ENCODE measurements at regions not wholly inside any gene's neighbourhood (a gene's known extent, or its start where the extent isn't known, plus 50 kb on each side); places are given as distances from the start of the nearest gene placed in this dataset.

DNA sequence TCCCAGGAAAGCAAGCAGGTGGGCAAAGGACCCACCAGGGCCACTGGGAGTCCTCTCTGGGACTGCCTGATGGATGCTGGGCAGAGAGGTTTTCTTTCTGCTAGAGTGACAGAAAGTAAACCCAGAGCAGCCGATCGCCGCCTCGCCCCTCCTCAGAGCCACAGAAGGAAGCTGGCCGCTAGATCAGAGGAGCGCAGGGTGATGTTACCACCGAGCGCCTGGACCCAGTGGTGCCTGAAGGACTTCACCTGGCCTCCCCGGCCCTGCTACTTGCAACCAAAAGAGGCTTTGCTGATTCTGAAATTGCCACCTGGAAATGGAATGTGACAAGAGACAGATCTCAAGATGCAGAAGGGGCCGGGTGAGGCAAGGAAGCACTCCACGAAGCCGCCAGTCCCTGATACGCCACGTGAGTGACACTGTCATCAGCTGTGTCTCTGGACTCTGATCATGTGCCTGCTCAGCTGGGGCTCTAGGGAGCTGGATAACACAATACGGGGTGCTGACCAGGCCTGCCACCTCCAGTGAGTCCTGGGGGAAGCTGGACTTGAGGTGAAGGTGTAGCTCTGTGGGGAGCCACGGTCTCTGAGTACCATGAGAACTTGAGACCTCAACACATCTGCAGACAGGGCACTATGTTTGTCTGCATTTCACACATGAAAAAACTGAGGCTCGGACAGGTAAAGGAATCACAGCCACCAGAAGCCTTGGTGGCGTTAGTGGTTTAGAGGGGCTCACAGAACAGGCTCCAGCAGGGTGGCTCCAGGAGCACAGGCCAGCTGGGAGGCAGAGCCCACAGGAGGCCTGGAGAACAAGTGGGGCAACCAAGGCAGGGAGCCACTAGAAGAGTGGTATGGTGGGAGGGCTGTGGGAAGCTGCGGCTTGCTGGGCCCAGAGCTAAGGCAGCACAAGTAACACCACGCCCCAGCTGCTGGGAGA is 137.9 kb upstream of the PRR20G start (continued):
- TF ChIP-seq, protein P1, sequence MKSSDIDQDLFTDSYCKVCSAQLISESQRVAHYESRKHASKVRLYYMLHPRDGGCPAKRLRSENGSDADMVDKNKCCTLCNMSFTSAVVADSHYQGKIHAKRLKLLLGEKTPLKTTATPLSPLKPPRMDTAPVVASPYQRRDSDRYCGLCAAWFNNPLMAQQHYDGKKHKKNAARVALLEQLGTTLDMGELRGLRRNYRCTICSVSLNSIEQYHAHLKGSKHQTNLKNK (CRISPR knock-in tag; IDR thresholded peaks at IDR 0.05): no peak

DNA sequence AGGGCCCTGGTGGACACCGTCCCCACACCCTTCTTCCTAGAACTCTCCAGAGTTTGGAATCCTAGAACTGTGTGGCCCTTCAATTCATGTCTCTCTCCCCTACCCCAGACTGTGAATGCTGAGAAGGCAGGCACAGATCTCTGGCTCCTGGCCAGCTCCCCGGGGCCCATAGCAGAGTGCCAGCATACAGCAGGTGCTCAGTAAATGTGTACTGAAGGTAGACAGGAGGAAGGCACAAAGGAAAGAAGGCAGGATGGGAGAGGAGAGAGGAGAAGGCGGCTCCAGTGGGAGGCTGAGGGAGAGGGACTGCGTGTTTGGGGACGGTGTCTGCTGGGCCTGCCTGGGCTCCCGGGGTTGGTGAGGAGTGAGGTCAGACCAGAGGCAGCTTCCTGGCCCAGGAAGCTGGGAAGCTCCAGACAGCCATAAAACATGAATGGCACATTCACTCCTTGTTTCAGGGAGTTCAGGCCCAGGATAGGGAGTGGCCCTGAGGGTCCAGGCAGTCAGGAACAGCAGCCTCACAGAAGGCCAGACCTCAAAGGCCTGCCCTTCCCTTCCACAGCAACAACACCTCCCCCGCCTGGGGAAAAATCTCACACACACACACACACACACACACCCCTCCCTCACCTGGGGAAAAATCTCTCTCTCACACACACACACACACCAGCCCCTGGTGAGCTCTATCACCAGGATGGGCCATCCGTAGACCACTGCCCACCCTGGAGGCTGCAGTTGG is 137.1 kb upstream of the PRR20G start:
- no peak overlapping the region for H3K4me3 Mint-ChIP-seq
- no peaks in the 10 kb centered on the region for H3K9me3 Mint-ChIP-seq
- POLR2A ChIA-PET: no interaction called here
- DNase-seq (ENCODE audit: low spot score) (no peak), ATAC-seq (no peak)
- H3K36me3 Mint-ChIP-seq: no peaks in the 10 kb centered on the region
- TF ChIP-seq ZNF416 (CRISPR knock-in tag; IDR thresholded peaks at IDR 0.05) (no peak), FOXJ3 (CRISPR knock-in tag; IDR thresholded peaks at IDR 0.05; ENCODE audit: borderline replicate concordance) (no peak), RORB (CRISPR knock-in tag; IDR thresholded peaks at IDR 0.05) (no peak), ZNF396 (CRISPR knock-in tag; IDR thresholded peaks at IDR 0.05; ENCODE audit: borderline replicate concordance) (no peak), FOXP1 (CRISPR knock-in tag; IDR thresholded peaks at IDR 0.05; ENCODE audit: borderline replicate concordance) (no peak), ESRRA (CRISPR knock-in tag; IDR thresholded peaks at IDR 0.05; ENCODE audit: borderline replicate concordance) (no peak), NFYB (CRISPR knock-in tag; conservative IDR thresholded peaks at IDR 0.05; ENCODE audit: low read depth) (no peak), GRHL2 (CRISPR knock-in tag; IDR thresholded peaks at IDR 0.05; ENCODE audit: insufficient replicate concordance, severe bottlenecking) (no peak), SMAD4 (CRISPR knock-in tag; IDR thresholded peaks at IDR 0.05) (no peak)
- TF ChIP-seq, protein P2, sequence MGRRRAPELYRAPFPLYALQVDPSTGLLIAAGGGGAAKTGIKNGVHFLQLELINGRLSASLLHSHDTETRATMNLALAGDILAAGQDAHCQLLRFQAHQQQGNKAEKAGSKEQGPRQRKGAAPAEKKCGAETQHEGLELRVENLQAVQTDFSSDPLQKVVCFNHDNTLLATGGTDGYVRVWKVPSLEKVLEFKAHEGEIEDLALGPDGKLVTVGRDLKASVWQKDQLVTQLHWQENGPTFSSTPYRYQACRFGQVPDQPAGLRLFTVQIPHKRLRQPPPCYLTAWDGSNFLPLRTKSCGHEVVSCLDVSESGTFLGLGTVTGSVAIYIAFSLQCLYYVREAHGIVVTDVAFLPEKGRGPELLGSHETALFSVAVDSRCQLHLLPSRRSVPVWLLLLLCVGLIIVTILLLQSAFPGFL (CRISPR knock-in tag; IDR thresholded peaks at IDR 0.05; ENCODE audit: borderline replicate concordance): no peak
- TF ChIP-seq, protein P3, sequence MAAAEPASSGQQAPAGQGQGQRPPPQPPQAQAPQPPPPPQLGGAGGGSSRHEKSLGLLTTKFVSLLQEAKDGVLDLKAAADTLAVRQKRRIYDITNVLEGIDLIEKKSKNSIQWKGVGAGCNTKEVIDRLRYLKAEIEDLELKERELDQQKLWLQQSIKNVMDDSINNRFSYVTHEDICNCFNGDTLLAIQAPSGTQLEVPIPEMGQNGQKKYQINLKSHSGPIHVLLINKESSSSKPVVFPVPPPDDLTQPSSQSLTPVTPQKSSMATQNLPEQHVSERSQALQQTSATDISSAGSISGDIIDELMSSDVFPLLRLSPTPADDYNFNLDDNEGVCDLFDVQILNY (CRISPR knock-in tag; IDR thresholded peaks at IDR 0.05): no peak
- TF ChIP-seq, protein P4, sequence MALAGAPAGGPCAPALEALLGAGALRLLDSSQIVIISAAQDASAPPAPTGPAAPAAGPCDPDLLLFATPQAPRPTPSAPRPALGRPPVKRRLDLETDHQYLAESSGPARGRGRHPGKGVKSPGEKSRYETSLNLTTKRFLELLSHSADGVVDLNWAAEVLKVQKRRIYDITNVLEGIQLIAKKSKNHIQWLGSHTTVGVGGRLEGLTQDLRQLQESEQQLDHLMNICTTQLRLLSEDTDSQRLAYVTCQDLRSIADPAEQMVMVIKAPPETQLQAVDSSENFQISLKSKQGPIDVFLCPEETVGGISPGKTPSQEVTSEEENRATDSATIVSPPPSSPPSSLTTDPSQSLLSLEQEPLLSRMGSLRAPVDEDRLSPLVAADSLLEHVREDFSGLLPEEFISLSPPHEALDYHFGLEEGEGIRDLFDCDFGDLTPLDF (CRISPR knock-in tag; IDR thresholded peaks at IDR 0.05): no peak
- TF ChIP-seq, protein P5, sequence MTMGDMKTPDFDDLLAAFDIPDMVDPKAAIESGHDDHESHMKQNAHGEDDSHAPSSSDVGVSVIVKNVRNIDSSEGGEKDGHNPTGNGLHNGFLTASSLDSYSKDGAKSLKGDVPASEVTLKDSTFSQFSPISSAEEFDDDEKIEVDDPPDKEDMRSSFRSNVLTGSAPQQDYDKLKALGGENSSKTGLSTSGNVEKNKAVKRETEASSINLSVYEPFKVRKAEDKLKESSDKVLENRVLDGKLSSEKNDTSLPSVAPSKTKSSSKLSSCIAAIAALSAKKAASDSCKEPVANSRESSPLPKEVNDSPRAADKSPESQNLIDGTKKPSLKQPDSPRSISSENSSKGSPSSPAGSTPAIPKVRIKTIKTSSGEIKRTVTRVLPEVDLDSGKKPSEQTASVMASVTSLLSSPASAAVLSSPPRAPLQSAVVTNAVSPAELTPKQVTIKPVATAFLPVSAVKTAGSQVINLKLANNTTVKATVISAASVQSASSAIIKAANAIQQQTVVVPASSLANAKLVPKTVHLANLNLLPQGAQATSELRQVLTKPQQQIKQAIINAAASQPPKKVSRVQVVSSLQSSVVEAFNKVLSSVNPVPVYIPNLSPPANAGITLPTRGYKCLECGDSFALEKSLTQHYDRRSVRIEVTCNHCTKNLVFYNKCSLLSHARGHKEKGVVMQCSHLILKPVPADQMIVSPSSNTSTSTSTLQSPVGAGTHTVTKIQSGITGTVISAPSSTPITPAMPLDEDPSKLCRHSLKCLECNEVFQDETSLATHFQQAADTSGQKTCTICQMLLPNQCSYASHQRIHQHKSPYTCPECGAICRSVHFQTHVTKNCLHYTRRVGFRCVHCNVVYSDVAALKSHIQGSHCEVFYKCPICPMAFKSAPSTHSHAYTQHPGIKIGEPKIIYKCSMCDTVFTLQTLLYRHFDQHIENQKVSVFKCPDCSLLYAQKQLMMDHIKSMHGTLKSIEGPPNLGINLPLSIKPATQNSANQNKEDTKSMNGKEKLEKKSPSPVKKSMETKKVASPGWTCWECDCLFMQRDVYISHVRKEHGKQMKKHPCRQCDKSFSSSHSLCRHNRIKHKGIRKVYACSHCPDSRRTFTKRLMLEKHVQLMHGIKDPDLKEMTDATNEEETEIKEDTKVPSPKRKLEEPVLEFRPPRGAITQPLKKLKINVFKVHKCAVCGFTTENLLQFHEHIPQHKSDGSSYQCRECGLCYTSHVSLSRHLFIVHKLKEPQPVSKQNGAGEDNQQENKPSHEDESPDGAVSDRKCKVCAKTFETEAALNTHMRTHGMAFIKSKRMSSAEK (CRISPR knock-in tag; IDR thresholded peaks at IDR 0.05; ENCODE audit: borderline replicate concordance): no peak
- TF ChIP-seq, protein P6, sequence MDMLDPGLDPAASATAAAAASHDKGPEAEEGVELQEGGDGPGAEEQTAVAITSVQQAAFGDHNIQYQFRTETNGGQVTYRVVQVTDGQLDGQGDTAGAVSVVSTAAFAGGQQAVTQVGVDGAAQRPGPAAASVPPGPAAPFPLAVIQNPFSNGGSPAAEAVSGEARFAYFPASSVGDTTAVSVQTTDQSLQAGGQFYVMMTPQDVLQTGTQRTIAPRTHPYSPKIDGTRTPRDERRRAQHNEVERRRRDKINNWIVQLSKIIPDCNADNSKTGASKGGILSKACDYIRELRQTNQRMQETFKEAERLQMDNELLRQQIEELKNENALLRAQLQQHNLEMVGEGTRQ (CRISPR knock-in tag; IDR thresholded peaks at IDR 0.05): no peak
- TF ChIP-seq, protein P7, sequence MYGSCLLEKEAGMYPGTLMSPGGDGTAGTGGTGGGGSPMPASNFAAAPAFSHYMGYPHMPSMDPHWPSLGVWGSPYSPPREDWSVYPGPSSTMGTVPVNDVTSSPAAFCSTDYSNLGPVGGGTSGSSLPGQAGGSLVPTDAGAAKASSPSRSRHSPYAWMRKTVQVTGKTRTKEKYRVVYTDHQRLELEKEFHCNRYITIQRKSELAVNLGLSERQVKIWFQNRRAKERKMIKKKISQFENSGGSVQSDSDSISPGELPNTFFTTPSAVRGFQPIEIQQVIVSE (CRISPR knock-in tag; IDR thresholded peaks at IDR 0.05; ENCODE audit: borderline replicate concordance): no peak
- TF ChIP-seq, protein P8, sequence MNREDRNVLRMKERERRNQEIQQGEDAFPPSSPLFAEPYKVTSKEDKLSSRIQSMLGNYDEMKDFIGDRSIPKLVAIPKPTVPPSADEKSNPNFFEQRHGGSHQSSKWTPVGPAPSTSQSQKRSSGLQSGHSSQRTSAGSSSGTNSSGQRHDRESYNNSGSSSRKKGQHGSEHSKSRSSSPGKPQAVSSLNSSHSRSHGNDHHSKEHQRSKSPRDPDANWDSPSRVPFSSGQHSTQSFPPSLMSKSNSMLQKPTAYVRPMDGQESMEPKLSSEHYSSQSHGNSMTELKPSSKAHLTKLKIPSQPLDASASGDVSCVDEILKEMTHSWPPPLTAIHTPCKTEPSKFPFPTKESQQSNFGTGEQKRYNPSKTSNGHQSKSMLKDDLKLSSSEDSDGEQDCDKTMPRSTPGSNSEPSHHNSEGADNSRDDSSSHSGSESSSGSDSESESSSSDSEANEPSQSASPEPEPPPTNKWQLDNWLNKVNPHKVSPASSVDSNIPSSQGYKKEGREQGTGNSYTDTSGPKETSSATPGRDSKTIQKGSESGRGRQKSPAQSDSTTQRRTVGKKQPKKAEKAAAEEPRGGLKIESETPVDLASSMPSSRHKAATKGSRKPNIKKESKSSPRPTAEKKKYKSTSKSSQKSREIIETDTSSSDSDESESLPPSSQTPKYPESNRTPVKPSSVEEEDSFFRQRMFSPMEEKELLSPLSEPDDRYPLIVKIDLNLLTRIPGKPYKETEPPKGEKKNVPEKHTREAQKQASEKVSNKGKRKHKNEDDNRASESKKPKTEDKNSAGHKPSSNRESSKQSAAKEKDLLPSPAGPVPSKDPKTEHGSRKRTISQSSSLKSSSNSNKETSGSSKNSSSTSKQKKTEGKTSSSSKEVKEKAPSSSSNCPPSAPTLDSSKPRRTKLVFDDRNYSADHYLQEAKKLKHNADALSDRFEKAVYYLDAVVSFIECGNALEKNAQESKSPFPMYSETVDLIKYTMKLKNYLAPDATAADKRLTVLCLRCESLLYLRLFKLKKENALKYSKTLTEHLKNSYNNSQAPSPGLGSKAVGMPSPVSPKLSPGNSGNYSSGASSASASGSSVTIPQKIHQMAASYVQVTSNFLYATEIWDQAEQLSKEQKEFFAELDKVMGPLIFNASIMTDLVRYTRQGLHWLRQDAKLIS (CRISPR knock-in tag; IDR thresholded peaks at IDR 0.05; ENCODE audit: borderline replicate concordance): no peak
- H3K4me1 Mint-ChIP-seq: peaks cover 38% of the 10 kb centered on the region
- peak overlapping the region; percentile 25; the same call in 1 of the 2 replicates for H3K27ac Mint-ChIP-seq
- CTCF ChIA-PET: interaction anchor here (1.4 to 1.8 kb wide), 3 partner anchors 31 to 51 kb away, joined by 3 to 6 read pairs (median 4); no protein-coding TSS in a partner anchor
- H3K27me3 Mint-ChIP-seq (ENCODE audit: low read depth): peaks cover 8% of the 10 kb centered on the region

Data from WTC11 (cell line).